Keratinocyte (primary cell): ENCODE measurements at regions not wholly inside any gene's neighbourhood (a gene's known extent, or its start where the extent isn't known, plus 50 kb on each side); places are given as distances from the start of the nearest gene placed in this dataset.

Experiments
- DNase-seq: peaks from one replicate; pipeline ENCODE4 v3.0.0-alpha.2; 2011; ENCODE audit warnings: low read depth, missing footprints, low spot score
- FAIRE-seq: peaks from 2 replicates; lab custom pipeline; 2011; peaks lifted over from hg19 to GRCh38; lab: Jason Lieb, UNC
- H2AFZ ChIP-seq: 2 replicates; pipeline ENCODE4 v1.6.0; 2012; ENCODE audit warnings: low read length, control low read depth, inconsistent platforms; ENCODE audit not compliant: control insufficient read depth
- H3K27ac ChIP-seq: 2 replicates; pipeline ENCODE4 v1.5.1; 2011; ENCODE audit warnings: low read length; ENCODE audit not compliant: control insufficient read depth, insufficient read depth
- H3K27me3 ChIP-seq: 3 replicates; pipeline ENCODE4 v1.6.0; 2011; ENCODE audit warnings: low read length; ENCODE audit not compliant: control insufficient read depth, insufficient read depth; ENCODE audit errors: extremely low read depth
- H3K36me3 ChIP-seq, 2 experiments: 2 replicates in 1 of 2; 3 replicates in 1 of 2; pipeline ENCODE4 v1.5.1; 2011; ENCODE audit warnings: low read length in 2 of 2, mild to moderate bottlenecking in 1 of 2; ENCODE audit not compliant: control insufficient read depth in 2 of 2, insufficient read depth in 2 of 2; ENCODE audit errors: extremely low read depth in 1 of 2
- H3K4me1 ChIP-seq: 3 replicates; pipeline ENCODE4 v1.5.1; 2011; ENCODE audit warnings: low read length; ENCODE audit not compliant: control insufficient read depth, insufficient read depth; ENCODE audit errors: extremely low read depth
- H3K4me2 ChIP-seq: 3 replicates; pipeline ENCODE4 v1.6.0; 2011; ENCODE audit warnings: low read depth, low read length; ENCODE audit not compliant: control insufficient read depth, insufficient read depth; ENCODE audit errors: extremely low read depth
- H3K4me3 ChIP-seq, 3 experiments: fragments of 200-600 bp in 1 of 3; sonication (generic) in 1 of 3; 2 replicates in 2 of 3; 3 replicates in 1 of 3; pipeline ENCODE4 v1.5.1; 2011 to 2016; ENCODE audit warnings: low read length in 3 of 3, mild to moderate bottlenecking in 3 of 3, control low read depth in 2 of 3, inconsistent platforms in 1 of 3, low read depth in 1 of 3, mixed read lengths in 1 of 3, mixed run types in 1 of 3, moderate library complexity in 1 of 3; ENCODE audit not compliant: control insufficient read depth in 2 of 3, insufficient read depth in 2 of 3; ENCODE audit errors: extremely low read depth in 1 of 3
- H3K79me2 ChIP-seq: 2 replicates; pipeline ENCODE4 v1.6.0; 2012; ENCODE audit warnings: low read length; ENCODE audit not compliant: control insufficient read depth, insufficient read depth
- H3K9ac ChIP-seq: 3 replicates; pipeline ENCODE4 v1.6.0; 2011; ENCODE audit warnings: low read length; ENCODE audit not compliant: control insufficient read depth, insufficient read depth; ENCODE audit errors: extremely low read depth
- H3K9me1 ChIP-seq: 3 replicates; pipeline ENCODE4 v1.6.0; 2011; ENCODE audit warnings: low read length; ENCODE audit not compliant: control insufficient read depth, insufficient read depth; ENCODE audit errors: extremely low read depth
- H3K9me3 ChIP-seq: 2 replicates; pipeline ENCODE4 v1.5.1; 2012; ENCODE audit warnings: low read depth, low read length; ENCODE audit not compliant: control insufficient read depth
- H4K20me1 ChIP-seq: 3 replicates; pipeline ENCODE4 v1.6.0; 2011; ENCODE audit warnings: low read length; ENCODE audit not compliant: control insufficient read depth, insufficient read depth; ENCODE audit errors: extremely low read depth
- CTCF ChIP-seq, 3 experiments: IDR thresholded peaks in 1 of 3; conservative IDR thresholded peaks in 1 of 3; optimal IDR thresholded peaks in 1 of 3; 2 replicates in 2 of 3; 3 replicates in 1 of 3; pipeline versions ENCODE3 to v1.5.1; 2011; ENCODE audit warnings: low read length in 3 of 3, mild to moderate bottlenecking in 3 of 3, moderate library complexity in 2 of 3, control low read depth in 1 of 3, inconsistent platforms in 1 of 3; ENCODE audit not compliant: insufficient read depth in 2 of 3; ENCODE audit errors: extremely low read depth in 1 of 3
- EZH2 ChIP-seq: IDR thresholded peaks from one replicate; pipeline ENCODE4 v1.6.1; 2012; ENCODE audit warnings: inconsistent platforms, mild to moderate bottlenecking, low read length, moderate library complexity
- dilution Hi-C: fragments of 300-500 bp; cut with MboI; formaldehyde crosslinking; loops from one replicate; pipeline ENCODE4 v1.7.0; 2020; ENCODE audit warnings: low sequenced_read_pairs; ENCODE audit not compliant: extremely low pct_ligation_motif_present

- no peak for FAIRE-seq
- dilution Hi-C loops, result no loop called here
- no peaks in the 10 kb centered on the region for H3K9me3 ChIP-seq
Measured at GRCh38 chr18:75846321-75846720, 418.8 kb upstream of the SMIM21 start.

DNA sequence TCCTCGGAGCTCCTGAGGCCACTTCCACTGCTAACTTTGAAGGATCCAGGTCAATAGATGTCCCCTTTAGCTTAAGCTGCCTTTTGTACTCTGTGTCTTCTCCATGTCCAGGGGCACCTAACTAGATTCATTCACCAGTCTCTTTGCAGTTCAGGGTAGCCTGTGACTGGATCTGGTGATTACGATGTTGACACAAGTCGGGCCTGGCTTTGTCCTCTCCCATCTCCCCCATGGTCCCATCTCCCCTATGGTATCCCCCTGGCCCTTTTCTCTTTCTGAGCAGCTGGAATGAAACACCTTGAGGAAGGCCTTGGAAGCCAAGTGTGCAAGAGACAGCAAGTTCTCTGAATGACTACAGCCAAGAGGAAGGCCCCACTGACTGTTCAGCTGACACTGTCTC is 417.9 kb upstream of the SMIM21 start:
- Histone ChIP-seq H3K9ac (no peak overlapping the region), H3K27me3 (no peaks in the 10 kb centered on the region), H3K9me1 (no peaks in the 10 kb centered on the region), H2AFZ (no peak overlapping the region), H3K4me1 (no peaks in the 10 kb centered on the region), H4K20me1 (no peaks in the 10 kb centered on the region), H3K27ac (no peak overlapping the region), H3K9me3 (no peaks in the 10 kb centered on the region), H3K79me2 (no peaks in the 10 kb centered on the region), H3K4me3 (no peak overlapping the region), H3K4me2 (no peak overlapping the region), H3K36me3 (no peaks in the 10 kb centered on the region)
- no peak for DNase-seq
- TF ChIP-seq EZH2 (no peak), CTCF (optimal IDR thresholded peaks at IDR 0.05 in 1 of 3, IDR thresholded peaks at IDR 0.05 in 1 of 3, conservative IDR thresholded peaks at IDR 0.05 in 1 of 3; ENCODE audit: extremely low read depth in 1 of 3, insufficient read depth in 2 of 3, low read length in 3 of 3) (no peak)
- dilution Hi-C loops, result no loop called here
- no peak for FAIRE-seq

More at GRCh38 chr18:75846321-75846720, 418.8 kb upstream of the SMIM21 start:
- DNase-seq, result no peak
- Histone ChIP-seq H3K4me1 (no peaks in the 10 kb centered on the region), H3K27me3 (no peaks in the 10 kb centered on the region), H3K4me3 (no peak overlapping the region), H2AFZ (no peak overlapping the region), H3K9me1 (no peaks in the 10 kb centered on the region), H3K4me2 (no peak overlapping the region), H4K20me1 (no peaks in the 10 kb centered on the region), H3K79me2 (no peaks in the 10 kb centered on the region), H3K36me3 (no peaks in the 10 kb centered on the region), H3K27ac (no peak overlapping the region), H3K9ac (no peak overlapping the region)
- TF ChIP-seq CTCF (optimal IDR thresholded peaks at IDR 0.05 in 1 of 3, IDR thresholded peaks at IDR 0.05 in 1 of 3, conservative IDR thresholded peaks at IDR 0.05 in 1 of 3; ENCODE audit: extremely low read depth in 1 of 3, insufficient read depth in 2 of 3, low read length in 3 of 3) (no peak), EZH2 (no peak)
